HEK293 (cell line): ENCODE measurements at regions not wholly inside any gene's neighbourhood (a gene's known extent, or its start where the extent isn't known, plus 50 kb on each side); places are given as distances from the start of the nearest gene placed in this dataset.
"Not testable (repeated sequence)": the region's sequence is repeated elsewhere in the genome, so short reads cannot be mapped to it uniquely, and the experiment has no call there.

ENCODE experiments used
- CTCF ChIA-PET: fragments of 350-600 bp; formaldehyde crosslinking; extraction: SDS; loops from one replicate; lab custom pipeline; 2021; ENCODE audit warnings: antibody characterized with exemption; lab: Yijun Ruan, JAX
- POLR2A ChIA-PET: fragments of 300-600 bp; formaldehyde crosslinking; extraction: SDS; loops from one replicate; lab custom pipeline; 2020; ENCODE audit warnings: antibody characterized with exemption, inconsistent platforms; lab: Yijun Ruan, JAX
- H3K27ac ChIP-seq: fragments of 200-500 bp; sonication (Bioruptor generic); 2 replicates; pipeline ENCODE4 v1.5.1; 2014; ENCODE audit warnings: low read depth, low read length, control low read depth, inconsistent platforms; ENCODE audit errors: extremely low read depth
- H3K36me3 ChIP-seq, 2 experiments: fragments of 200-500 bp in 1 of 2; sonication (Bioruptor generic) in 1 of 2; 1 replicate in 1 of 2; 2 replicates in 1 of 2; pipeline ENCODE4 v1.5.1; 2014 to 2017; ENCODE audit warnings: inconsistent platforms in 2 of 2, low read length in 2 of 2; ENCODE audit not compliant: control insufficient read depth in 2 of 2, insufficient read depth in 1 of 2
- H3K4me1 ChIP-seq: fragments of 200-500 bp; sonication (Bioruptor generic); 2 replicates; pipeline ENCODE4 v1.5.1; 2014; ENCODE audit warnings: mild to moderate bottlenecking, low read length, inconsistent platforms; ENCODE audit not compliant: control insufficient read depth, insufficient read depth
- H3K4me3 ChIP-seq: 2 replicates; pipeline ENCODE4 v1.5.1; 2011; ENCODE audit warnings: low read depth, mild to moderate bottlenecking, control low read depth, low read length, moderate library complexity
- H3K9me3 ChIP-seq: fragments of 200-500 bp; sonication (Bioruptor generic); 2 replicates; pipeline ENCODE4 v1.5.1; 2014; ENCODE audit warnings: low read depth, low read length, inconsistent platforms; ENCODE audit not compliant: control insufficient read depth, insufficient read depth
- BCL11A ChIP-seq: fragments of 450-650 bp; formaldehyde crosslinking; IDR thresholded peaks from 2 replicates; pipeline ENCODE4 v1.5.1; 2016; ENCODE audit warnings: low read depth, missing biosample characterization, missing genetic modification characterization
- HOXC10 ChIP-seq: sonication (generic); formaldehyde crosslinking; IDR thresholded peaks from 2 replicates; pipeline ENCODE4 v1.8.1; 2023; ENCODE audit warnings: mild to moderate bottlenecking, missing genetic modification reagents
- HOXD13 ChIP-seq: sonication (generic); formaldehyde crosslinking; IDR thresholded peaks from 2 replicates; pipeline ENCODE4 v1.8.0; 2022; ENCODE audit warnings: missing genetic modification reagents, borderline replicate concordance
- KLF10 ChIP-seq: fragments of 450-650 bp; IDR thresholded peaks from 2 replicates; pipeline ENCODE4 v1.5.1; 2018; ENCODE audit warnings: missing biosample characterization, mild to moderate bottlenecking, missing genetic modification characterization
- MZF1 ChIP-seq: fragments of 450-650 bp; formaldehyde crosslinking; IDR thresholded peaks from 2 replicates; pipeline ENCODE4 v1.5.1; 2017; ENCODE audit warnings: missing biosample characterization, missing genetic modification characterization, borderline replicate concordance
- ZFP69B ChIP-seq: fragments of 450-650 bp; formaldehyde crosslinking; IDR thresholded peaks from 2 replicates; pipeline ENCODE4 v1.5.1; 2016; ENCODE audit warnings: missing biosample characterization, missing genetic modification characterization
- ZIC2 ChIP-seq: fragments of 450-650 bp; formaldehyde crosslinking; IDR thresholded peaks from 2 replicates; pipeline ENCODE4 v1.5.1; 2016; ENCODE audit warnings: missing biosample characterization, missing genetic modification characterization
- ZNF175 ChIP-seq: fragments of 450-650 bp; formaldehyde crosslinking; IDR thresholded peaks from 2 replicates; pipeline ENCODE4 v1.5.1; 2016; ENCODE audit warnings: missing biosample characterization, missing genetic modification characterization
- ZNF23 ChIP-seq: fragments of 450-650 bp; formaldehyde crosslinking; IDR thresholded peaks from 2 replicates; pipeline ENCODE4 v1.5.1; 2016; ENCODE audit warnings: missing biosample characterization, missing genetic modification characterization, borderline replicate concordance
- ZNF354C ChIP-seq: fragments of 450-650 bp; formaldehyde crosslinking; IDR thresholded peaks from 2 replicates; pipeline ENCODE4 v1.5.1; 2016; ENCODE audit warnings: missing biosample characterization, missing genetic modification characterization, low read depth, borderline replicate concordance
- ZNF529 ChIP-seq: fragments of 450-650 bp; formaldehyde crosslinking; IDR thresholded peaks from 2 replicates; pipeline ENCODE4 v1.5.1; 2017; ENCODE audit warnings: missing genetic modification characterization, missing biosample characterization; ENCODE audit not compliant: insufficient replicate concordance
- ZNF548 ChIP-seq: fragments of 450-650 bp; formaldehyde crosslinking; IDR thresholded peaks from 2 replicates; pipeline ENCODE4 v1.5.1; 2016; ENCODE audit warnings: missing biosample characterization, missing genetic modification characterization
- ZNF654 ChIP-seq: fragments of 450-650 bp; formaldehyde crosslinking; IDR thresholded peaks from 2 replicates; pipeline ENCODE4 v1.5.1; 2016; ENCODE audit warnings: low read depth, missing biosample characterization, missing genetic modification characterization
- TF ChIP-seq, protein P1 (sequence below): IDR thresholded peaks from 2 replicates; pipeline ENCODE4 v1.6.1; 2011; ENCODE audit warnings: mild to moderate bottlenecking, low read depth, low read length, borderline replicate concordance
- TF ChIP-seq, protein P2 (sequence below): fragments of 450-650 bp; formaldehyde crosslinking; IDR thresholded peaks from 2 replicates; pipeline ENCODE4 v1.5.1; 2017; ENCODE audit warnings: missing biosample characterization, mild to moderate bottlenecking, missing genetic modification characterization, moderate library complexity
- TF ChIP-seq, protein P3 (sequence below): fragments of 450-650 bp; formaldehyde crosslinking; IDR thresholded peaks from 2 replicates; pipeline ENCODE4 v1.5.1; 2017; ENCODE audit warnings: missing biosample characterization, missing genetic modification characterization
- TF ChIP-seq, protein P4 (sequence below): fragments of 450-650 bp; formaldehyde crosslinking; optimal IDR thresholded peaks from 2 replicates; pipeline ENCODE3; 2016; ENCODE audit warnings: missing biosample characterization, mild to moderate bottlenecking, missing genetic modification characterization
- TF ChIP-seq, protein P5 (sequence below): fragments of 450-650 bp; formaldehyde crosslinking; IDR thresholded peaks from 2 replicates; pipeline ENCODE4 v1.5.1; 2016; ENCODE audit warnings: missing biosample characterization, missing genetic modification characterization

DNA sequence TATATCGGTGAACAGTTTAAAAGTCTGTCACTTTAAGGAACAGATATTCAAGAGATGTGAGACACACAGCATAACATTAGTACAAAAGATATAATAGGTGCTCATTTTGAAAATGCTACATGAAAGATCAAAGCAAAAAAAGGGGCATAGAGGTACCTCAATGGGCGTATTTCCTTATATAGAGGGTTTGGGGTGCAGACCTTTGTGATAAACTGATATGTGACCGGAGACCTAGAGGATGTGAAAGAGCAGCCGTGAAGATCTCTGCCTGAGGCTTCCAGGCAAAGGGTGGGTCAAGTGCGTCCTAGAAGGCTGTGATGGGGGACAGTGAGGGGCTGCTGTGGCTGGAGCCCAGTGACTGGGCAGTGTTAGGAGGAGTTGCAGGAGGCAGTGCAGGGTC lies 551.4 kb downstream of the ETS1 start:
- ChIA-PET POLR2A (no interaction called here), CTCF (interaction anchor here (0.9 to 4.1 kb wide), 2 partner anchors 121 to 124 kb away, joined by 3 to 26 read pairs; no protein-coding TSS in a partner anchor)
- Histone ChIP-seq H3K9me3 (no peaks in the 10 kb centered on the region), H3K36me3 (no peaks in the 10 kb centered on the region), H3K27ac (no peak overlapping the region), H3K4me1 (no peaks in the 10 kb centered on the region), H3K4me3 (no peak overlapping the region)
- no peak for TF ChIP-seq ZNF548 (tag by site-specific recombination)
- TF ChIP-seq KLF10 (tag by site-specific recombination), result no peak
- TF ChIP-seq, protein P1, sequence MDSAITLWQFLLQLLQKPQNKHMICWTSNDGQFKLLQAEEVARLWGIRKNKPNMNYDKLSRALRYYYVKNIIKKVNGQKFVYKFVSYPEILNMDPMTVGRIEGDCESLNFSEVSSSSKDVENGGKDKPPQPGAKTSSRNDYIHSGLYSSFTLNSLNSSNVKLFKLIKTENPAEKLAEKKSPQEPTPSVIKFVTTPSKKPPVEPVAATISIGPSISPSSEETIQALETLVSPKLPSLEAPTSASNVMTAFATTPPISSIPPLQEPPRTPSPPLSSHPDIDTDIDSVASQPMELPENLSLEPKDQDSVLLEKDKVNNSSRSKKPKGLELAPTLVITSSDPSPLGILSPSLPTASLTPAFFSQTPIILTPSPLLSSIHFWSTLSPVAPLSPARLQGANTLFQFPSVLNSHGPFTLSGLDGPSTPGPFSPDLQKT, result no peak
- TF ChIP-seq ZIC2 (tag by site-specific recombination), result no peak
- TF ChIP-seq, protein P2, sequence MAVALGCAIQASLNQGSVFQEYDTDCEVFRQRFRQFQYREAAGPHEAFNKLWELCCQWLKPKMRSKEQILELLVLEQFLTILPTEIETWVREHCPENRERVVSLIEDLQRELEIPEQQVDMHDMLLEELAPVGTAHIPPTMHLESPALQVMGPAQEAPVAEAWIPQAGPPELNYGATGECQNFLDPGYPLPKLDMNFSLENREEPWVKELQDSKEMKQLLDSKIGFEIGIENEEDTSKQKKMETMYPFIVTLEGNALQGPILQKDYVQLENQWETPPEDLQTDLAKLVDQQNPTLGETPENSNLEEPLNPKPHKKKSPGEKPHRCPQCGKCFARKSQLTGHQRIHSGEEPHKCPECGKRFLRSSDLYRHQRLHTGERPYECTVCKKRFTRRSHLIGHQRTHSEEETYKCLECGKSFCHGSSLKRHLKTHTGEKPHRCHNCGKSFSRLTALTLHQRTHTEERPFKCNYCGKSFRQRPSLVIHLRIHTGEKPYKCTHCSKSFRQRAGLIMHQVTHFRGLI (tag by site-specific recombination), result no peak
- TF ChIP-seq, protein P3, sequence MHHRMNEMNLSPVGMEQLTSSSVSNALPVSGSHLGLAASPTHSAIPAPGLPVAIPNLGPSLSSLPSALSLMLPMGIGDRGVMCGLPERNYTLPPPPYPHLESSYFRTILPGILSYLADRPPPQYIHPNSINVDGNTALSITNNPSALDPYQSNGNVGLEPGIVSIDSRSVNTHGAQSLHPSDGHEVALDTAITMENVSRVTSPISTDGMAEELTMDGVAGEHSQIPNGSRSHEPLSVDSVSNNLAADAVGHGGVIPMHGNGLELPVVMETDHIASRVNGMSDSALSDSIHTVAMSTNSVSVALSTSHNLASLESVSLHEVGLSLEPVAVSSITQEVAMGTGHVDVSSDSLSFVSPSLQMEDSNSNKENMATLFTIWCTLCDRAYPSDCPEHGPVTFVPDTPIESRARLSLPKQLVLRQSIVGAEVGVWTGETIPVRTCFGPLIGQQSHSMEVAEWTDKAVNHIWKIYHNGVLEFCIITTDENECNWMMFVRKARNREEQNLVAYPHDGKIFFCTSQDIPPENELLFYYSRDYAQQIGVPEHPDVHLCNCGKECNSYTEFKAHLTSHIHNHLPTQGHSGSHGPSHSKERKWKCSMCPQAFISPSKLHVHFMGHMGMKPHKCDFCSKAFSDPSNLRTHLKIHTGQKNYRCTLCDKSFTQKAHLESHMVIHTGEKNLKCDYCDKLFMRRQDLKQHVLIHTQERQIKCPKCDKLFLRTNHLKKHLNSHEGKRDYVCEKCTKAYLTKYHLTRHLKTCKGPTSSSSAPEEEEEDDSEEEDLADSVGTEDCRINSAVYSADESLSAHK (tag by site-specific recombination), result no peak
- TF ChIP-seq ZNF354C (tag by site-specific recombination), result no peak
- no peak for TF ChIP-seq HOXC10 (CRISPR knock-in tag)
- no peak for TF ChIP-seq ZFP69B (tag by site-specific recombination)
- no peak for TF ChIP-seq ZNF654 (tag by site-specific recombination)
- no peak for TF ChIP-seq ZNF529 (tag by site-specific recombination)
- no peak for TF ChIP-seq HOXD13
- TF ChIP-seq BCL11A (tag by site-specific recombination), result no peak
- TF ChIP-seq, protein P4, sequence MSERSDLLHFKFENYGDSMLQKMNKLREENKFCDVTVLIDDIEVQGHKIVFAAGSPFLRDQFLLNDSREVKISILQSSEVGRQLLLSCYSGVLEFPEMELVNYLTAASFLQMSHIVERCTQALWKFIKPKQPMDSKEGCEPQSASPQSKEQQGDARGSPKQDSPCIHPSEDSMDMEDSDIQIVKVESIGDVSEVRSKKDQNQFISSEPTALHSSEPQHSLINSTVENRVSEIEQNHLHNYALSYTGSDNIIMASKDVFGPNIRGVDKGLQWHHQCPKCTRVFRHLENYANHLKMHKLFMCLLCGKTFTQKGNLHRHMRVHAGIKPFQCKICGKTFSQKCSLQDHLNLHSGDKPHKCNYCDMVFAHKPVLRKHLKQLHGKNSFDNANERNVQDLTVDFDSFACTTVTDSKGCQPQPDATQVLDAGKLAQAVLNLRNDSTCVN, result no peak
- no peak for TF ChIP-seq ZNF23 (tag by site-specific recombination)
- TF ChIP-seq MZF1, result no peak
- no peak for TF ChIP-seq ZNF175 (tag by site-specific recombination)

DNA sequence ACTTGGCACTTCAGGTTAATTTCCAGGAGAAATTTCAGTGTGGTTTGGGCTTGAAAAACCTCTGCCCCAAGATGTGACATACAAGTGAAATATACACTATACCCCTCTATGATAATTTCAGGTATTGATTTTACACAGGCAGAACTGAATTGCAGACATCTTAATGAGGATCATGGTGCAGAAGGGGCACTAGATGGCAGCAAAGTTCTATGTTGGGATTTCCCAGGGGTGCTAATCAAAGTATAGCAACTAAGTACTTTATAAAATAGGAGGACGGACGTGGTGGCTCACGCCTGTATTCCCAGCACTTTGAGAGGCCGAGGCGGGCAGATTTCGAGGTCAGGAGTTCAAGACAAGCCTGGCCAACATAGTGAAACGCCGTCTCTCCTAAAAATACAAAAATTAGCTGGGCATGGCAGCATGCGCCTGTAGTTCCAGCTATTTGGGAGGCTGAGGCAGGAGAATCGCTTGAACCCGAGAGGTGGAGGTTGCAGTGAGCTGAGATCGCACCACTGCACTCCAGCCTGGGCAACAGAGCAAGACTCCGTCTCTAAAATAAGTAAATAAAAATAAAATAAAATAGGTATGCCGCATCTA lies 555.7 kb downstream of the ETS1 start:
- H3K9me3 ChIP-seq, H3K36me3 ChIP-seq, H3K27ac ChIP-seq, POLR2A ChIA-PET, H3K4me1 ChIP-seq, H3K4me3 ChIP-seq: not testable (repeated sequence)
- CTCF ChIA-PET, result interaction anchor here (0.5 to 1.6 kb wide), 20 partner anchors 12 to 960 kb away, joined by 3 to 12 read pairs (median 3); no protein-coding TSS in a partner anchor
- TF ChIP-seq ZNF654 (tag by site-specific recombination), result peak; percentile 84
- TF ChIP-seq, protein P5, sequence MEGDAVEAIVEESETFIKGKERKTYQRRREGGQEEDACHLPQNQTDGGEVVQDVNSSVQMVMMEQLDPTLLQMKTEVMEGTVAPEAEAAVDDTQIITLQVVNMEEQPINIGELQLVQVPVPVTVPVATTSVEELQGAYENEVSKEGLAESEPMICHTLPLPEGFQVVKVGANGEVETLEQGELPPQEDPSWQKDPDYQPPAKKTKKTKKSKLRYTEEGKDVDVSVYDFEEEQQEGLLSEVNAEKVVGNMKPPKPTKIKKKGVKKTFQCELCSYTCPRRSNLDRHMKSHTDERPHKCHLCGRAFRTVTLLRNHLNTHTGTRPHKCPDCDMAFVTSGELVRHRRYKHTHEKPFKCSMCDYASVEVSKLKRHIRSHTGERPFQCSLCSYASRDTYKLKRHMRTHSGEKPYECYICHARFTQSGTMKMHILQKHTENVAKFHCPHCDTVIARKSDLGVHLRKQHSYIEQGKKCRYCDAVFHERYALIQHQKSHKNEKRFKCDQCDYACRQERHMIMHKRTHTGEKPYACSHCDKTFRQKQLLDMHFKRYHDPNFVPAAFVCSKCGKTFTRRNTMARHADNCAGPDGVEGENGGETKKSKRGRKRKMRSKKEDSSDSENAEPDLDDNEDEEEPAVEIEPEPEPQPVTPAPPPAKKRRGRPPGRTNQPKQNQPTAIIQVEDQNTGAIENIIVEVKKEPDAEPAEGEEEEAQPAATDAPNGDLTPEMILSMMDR, result peak; percentile 64; the same call in 1 of the 2 replicates
